HepG2 (cell line): ENCODE measurements at regions not wholly inside any gene's neighbourhood (a gene's known extent, or its start where the extent isn't known, plus 50 kb on each side); places are given as distances from the start of the nearest gene placed in this dataset.

Experiments
- ARHGAP35 ChIP-seq: sonication (generic); formaldehyde crosslinking; IDR thresholded peaks from 2 replicates; pipeline ENCODE4 v1.9.0; 2022; ENCODE audit warnings: mild to moderate bottlenecking, inconsistent platforms, moderate library complexity, missing genetic modification reagents, borderline replicate concordance
- ARID3A ChIP-seq: IDR thresholded peaks from 2 replicates; pipeline ENCODE4 v1.6.1; 2012; ENCODE audit warnings: low read depth, low read length, improper control_type of control experiment
- CEBPG ChIP-seq: IDR thresholded peaks from 2 replicates; pipeline ENCODE4 v1.6.1; 2016
- DMAP1 ChIP-seq: IDR thresholded peaks from 2 replicates; pipeline ENCODE4 v1.6.1; 2016
- ELF3 ChIP-seq: IDR thresholded peaks from 2 replicates; pipeline ENCODE4 v1.6.1; 2016; ENCODE audit warnings: missing genetic modification reagents, missing compliant biosample characterization
- GABPA ChIP-seq, 2 experiments: IDR thresholded peaks; 2 replicates each; pipeline ENCODE4 v1.6.1; 2011 to 2016; ENCODE audit warnings: low read depth in 2 of 2, low read length in 1 of 2, missing biosample characterization in 1 of 2, missing genetic modification characterization in 1 of 2
- GFI1 ChIP-seq: sonication (generic); formaldehyde crosslinking; IDR thresholded peaks from 2 replicates; pipeline ENCODE4 v1.5.0; 2020; ENCODE audit warnings: missing genetic modification reagents, mild to moderate bottlenecking, borderline replicate concordance
- HNF4G ChIP-seq, 2 experiments: sonication (generic) in 1 of 2; formaldehyde crosslinking in 1 of 2; IDR thresholded peaks; 2 replicates each; pipeline versions ENCODE4 v1.4.0 to v1.6.1; 2011 to 2020; ENCODE audit warnings: borderline replicate concordance in 2 of 2, low read depth in 2 of 2, mild to moderate bottlenecking in 2 of 2, low read length in 1 of 2, missing genetic modification reagents in 1 of 2, moderate library complexity in 1 of 2
- MXD4 ChIP-seq: IDR thresholded peaks from 2 replicates; pipeline ENCODE4 v1.6.1; 2016; ENCODE audit warnings: mild to moderate bottlenecking, missing biosample characterization, missing genetic modification reagents
- NFE2L2 ChIP-seq: fragments of 150-350 bp; IDR thresholded peaks from 2 replicates; pipeline ENCODE4 v1.6.1; 2014; ENCODE audit warnings: low read length
- PHB2 ChIP-seq: fragments of 450-650 bp; IDR thresholded peaks from 2 replicates; pipeline ENCODE4 v1.6.1; 2018; ENCODE audit not compliant: partially characterized antibody
- PITX1 ChIP-seq: sonication (generic); formaldehyde crosslinking; IDR thresholded peaks from 2 replicates; pipeline ENCODE4 v1.5.1; 2020; ENCODE audit warnings: mild to moderate bottlenecking, missing genetic modification reagents
- POLR2A ChIP-seq, 2 experiments: IDR thresholded peaks; 2 replicates each; pipeline ENCODE4 v1.6.1; 2011; ENCODE audit warnings: low read depth in 2 of 2, low read length in 2 of 2, mild to moderate bottlenecking in 1 of 2, moderate library complexity in 1 of 2; ENCODE audit not compliant: insufficient read depth in 1 of 2
- RARA ChIP-seq: IDR thresholded peaks from 2 replicates; pipeline ENCODE4 v1.6.1; 2016; ENCODE audit warnings: missing genetic modification reagents, missing compliant biosample characterization
- RBM39 ChIP-seq: fragments of 200-400 bp; formaldehyde crosslinking; IDR thresholded peaks from one replicate; pipeline ENCODE4 v1.6.1; 2018; ENCODE audit warnings: antibody characterized with exemption, mild to moderate bottlenecking, low read depth, low read length; ENCODE audit not compliant: poor library complexity, severe bottlenecking
- SIN3B ChIP-seq: fragments of 150-350 bp; IDR thresholded peaks from 2 replicates; pipeline ENCODE4 v1.6.1; 2014; ENCODE audit warnings: low read length
- SNAPC5 ChIP-seq: sonication (generic); formaldehyde crosslinking; IDR thresholded peaks from 2 replicates; pipeline ENCODE4 v1.8.1; 2023; ENCODE audit warnings: mild to moderate bottlenecking, missing genetic modification reagents, borderline replicate concordance
- ZBTB33 ChIP-seq: sonication (generic); formaldehyde crosslinking; IDR thresholded peaks from 2 replicates; pipeline ENCODE4 v1.4.0; 2020; ENCODE audit warnings: missing genetic modification reagents
- ZBTB49 ChIP-seq: sonication (generic); formaldehyde crosslinking; IDR thresholded peaks from 2 replicates; pipeline ENCODE4 v1.4.0; 2020; ENCODE audit warnings: missing genetic modification reagents, borderline replicate concordance
- ZMAT3 ChIP-seq: sonication (generic); formaldehyde crosslinking; conservative IDR thresholded peaks from 2 replicates; pipeline ENCODE4 v1.7.0; 2021; ENCODE audit warnings: missing genetic modification reagents
- ZNF451 ChIP-seq: sonication (generic); formaldehyde crosslinking; IDR thresholded peaks from 2 replicates; pipeline ENCODE4 v1.5.0; 2020; ENCODE audit warnings: mild to moderate bottlenecking, missing genetic modification reagents
- ZNF543 ChIP-seq: sonication (generic); formaldehyde crosslinking; IDR thresholded peaks from 2 replicates; pipeline ENCODE4 v1.4.0; 2020; ENCODE audit warnings: mild to moderate bottlenecking, missing genetic modification reagents
- ZNF564 ChIP-seq: sonication (generic); formaldehyde crosslinking; IDR thresholded peaks from 2 replicates; pipeline ENCODE4 v1.8.1; 2023; ENCODE audit warnings: mild to moderate bottlenecking, missing genetic modification reagents
- ZNF674 ChIP-seq: sonication (generic); formaldehyde crosslinking; IDR thresholded peaks from 2 replicates; pipeline ENCODE4 v1.5.0; 2020; ENCODE audit warnings: low read depth, mild to moderate bottlenecking, missing genetic modification reagents
- ZNF720 ChIP-seq: sonication (generic); formaldehyde crosslinking; IDR thresholded peaks from 2 replicates; pipeline ENCODE4 v1.4.0; 2020; ENCODE audit warnings: missing genetic modification reagents
- ZNF746 ChIP-seq: sonication (generic); formaldehyde crosslinking; IDR thresholded peaks from 2 replicates; pipeline ENCODE4 v1.8.0; 2022; ENCODE audit warnings: mild to moderate bottlenecking, missing genetic modification reagents
- ZSCAN9 ChIP-seq: IDR thresholded peaks from 2 replicates; pipeline ENCODE4 v1.6.1; 2016; ENCODE audit warnings: borderline replicate concordance

- TF ChIP-seq POLR2A (IDR thresholded peaks at IDR 0.05; ENCODE audit: insufficient read depth in 1 of 2, low read depth in 2 of 2, low read length in 2 of 2) (no peak), ARID3A (no peak), ZNF674 (CRISPR knock-in tag) (no peak), ZBTB33 (CRISPR knock-in tag) (no peak), RBM39 (no peak), PHB2 (no peak), PITX1 (CRISPR knock-in tag) (peak; percentile 74; the same call in 1 of the 2 replicates), GFI1 (peak; percentile 56; the same call in 1 of the 2 replicates), MXD4 (CRISPR knock-in tag) (no peak), ZBTB49 (no peak), SIN3B (no peak), GABPA (IDR thresholded peaks at IDR 0.05; ENCODE audit: low read depth, low read length) (no peak), GABPA (CRISPR knock-in tag; IDR thresholded peaks at IDR 0.05; ENCODE audit: low read depth) (peak; percentile 57; the same call in 1 of the 2 replicates), ARHGAP35 (no peak), ZNF720 (CRISPR knock-in tag) (no peak), ELF3 (peak; percentile 67; the same call in 1 of the 2 replicates), ZMAT3 (CRISPR knock-in tag) (no peak), ZNF451 (CRISPR knock-in tag) (no peak), ZNF564 (CRISPR knock-in tag) (no peak), NFE2L2 (no peak), ZNF543 (0 out of 2 replicates have a peak, but pooled peaks have one; percentile 51), CEBPG (no peak; the same call in 1 of the 2 replicates), SNAPC5 (CRISPR knock-in tag) (no peak), RARA (CRISPR knock-in tag) (peak; percentile 79), ZNF746 (no peak), HNF4G (IDR thresholded peaks at IDR 0.05; ENCODE audit: borderline replicate concordance, low read depth, low read length) (peak; percentile 56; the same call in 1 of the 2 replicates), HNF4G (CRISPR knock-in tag; IDR thresholded peaks at IDR 0.05; ENCODE audit: borderline replicate concordance, low read depth) (peak; percentile 44; the same call in 1 of the 2 replicates), ZSCAN9 (no peak), DMAP1 (CRISPR knock-in tag) (no peak)
Observed at GRCh38 chr20:16119909-16120308, 453.3 kb downstream of the KIF16B start (continued).
